IMR-90 (cell line): ENCODE measurements at regions not wholly inside any gene's neighbourhood (a gene's known extent, or its start where the extent isn't known, plus 50 kb on each side); places are given as distances from the start of the nearest gene placed in this dataset.
A peak's percentile ranks its signal among the peaks of the same experiment; 100 is the strongest.

Source experiments
- ATAC-seq: fragments of 200-7000 bp; cut with Tn5 transposase; 2 replicates; pipeline ENCODE4 v1.9.1; 2020; ENCODE audit warnings: low read depth, mild to moderate bottlenecking, moderate library complexity
- BruUV-seq: library from RNA; stranded (reverse); fragments of 400-500 nt; replicated peaks from 2 replicates; lab custom pipeline; 2021; lab: Mats Ljungman, UMichigan
- CTCF ChIA-PET: fragments of 300-600 bp; formaldehyde crosslinking; extraction: SDS; loops from one replicate; lab custom pipeline; 2021; ENCODE audit warnings: antibody characterized with exemption; lab: Yijun Ruan, JAX
- POLR2A ChIA-PET: fragments of 300-600 bp; sonication (Branson Sonifier 250); formaldehyde crosslinking; loops from one replicate; lab custom pipeline; 2022; ENCODE audit warnings: antibody characterized with exemption; ENCODE audit not compliant: unreplicated experiment; lab: Charles Lee
- DNase-seq: peaks from one replicate; pipeline ENCODE4 v3.0.0; 2013
- H2AFZ ChIP-seq: replicated peaks from 2 replicates; pipeline ENCODE3; 2013; ENCODE audit warnings: low read length, mild to moderate bottlenecking; ENCODE audit not compliant: poor library complexity
- H2AK5ac ChIP-seq: 2 replicates; pipeline ENCODE4 v1.6.1; 2013; ENCODE audit warnings: low read depth, low read length, inconsistent platforms
- H2AK9ac ChIP-seq: replicated peaks from 2 replicates; pipeline ENCODE3; 2013; ENCODE audit warnings: mild to moderate bottlenecking, low read depth, low read length, moderate library complexity; ENCODE audit not compliant: poor library complexity
- H2BK120ac ChIP-seq: 2 replicates; pipeline ENCODE4 v1.6.1; 2013; ENCODE audit warnings: low read depth, low read length, inconsistent platforms
- H2BK15ac ChIP-seq: 3 replicates; pipeline ENCODE4 v1.6.1; 2013; ENCODE audit warnings: low read depth, low read length, inconsistent platforms
- H2BK20ac ChIP-seq: 2 replicates; pipeline ENCODE4 v1.6.1; 2013; ENCODE audit warnings: low read depth, mild to moderate bottlenecking, inconsistent platforms, low read length, moderate library complexity
- H2BK5ac ChIP-seq: 2 replicates; pipeline ENCODE4 v1.6.1; 2013; ENCODE audit warnings: mild to moderate bottlenecking, low read depth, low read length, inconsistent platforms; ENCODE audit not compliant: poor library complexity, severe bottlenecking
- H3K14ac ChIP-seq: replicated peaks from 2 replicates; pipeline ENCODE4 v1.6.1; 2013; ENCODE audit warnings: low read depth, low read length, inconsistent platforms
- H3K18ac ChIP-seq: 2 replicates; pipeline ENCODE4 v1.6.1; 2013; ENCODE audit warnings: low read depth, low read length, control low read depth
- H3K23ac ChIP-seq: 2 replicates; pipeline ENCODE4 v1.6.1; 2013; ENCODE audit warnings: low read depth, low read length, inconsistent platforms
- H3K27ac ChIP-seq: 2 replicates; pipeline ENCODE4 v1.5.1; 2013; ENCODE audit warnings: mild to moderate bottlenecking, control low read depth, low read length; ENCODE audit not compliant: insufficient read depth
- H3K27me3 ChIP-seq: 2 replicates; pipeline ENCODE4 v1.6.1; 2013; ENCODE audit warnings: low read length; ENCODE audit not compliant: control insufficient read depth, insufficient read depth
- H3K36me3 ChIP-seq: 2 replicates; pipeline ENCODE4 v1.6.1; 2013; ENCODE audit warnings: low read length, mixed read lengths; ENCODE audit not compliant: control insufficient read depth, insufficient read depth
- H3K4ac ChIP-seq: 2 replicates; pipeline ENCODE4 v1.6.1; 2013; ENCODE audit warnings: low read depth, low read length, inconsistent platforms
- H3K4me1 ChIP-seq: 2 replicates; pipeline ENCODE4 v1.6.1; 2013; ENCODE audit warnings: low read length, mixed read lengths; ENCODE audit not compliant: control insufficient read depth, insufficient read depth
- H3K4me2 ChIP-seq: 2 replicates; pipeline ENCODE4 v1.6.1; 2013; ENCODE audit warnings: low read depth, mild to moderate bottlenecking, control low read depth, low read length, moderate library complexity
- H3K4me3 ChIP-seq: 2 replicates; pipeline ENCODE4 v1.5.1; 2013; ENCODE audit warnings: low read depth, mild to moderate bottlenecking, control low read depth, low read length, moderate library complexity; ENCODE audit not compliant: insufficient read depth
- H3K56ac ChIP-seq: 2 replicates; pipeline ENCODE4 v1.6.1; 2013; ENCODE audit warnings: low read length, inconsistent platforms; ENCODE audit not compliant: insufficient read depth; ENCODE audit errors: extremely low read depth
- H3K79me1 ChIP-seq, 2 experiments: 2 replicates each; pipeline ENCODE4 v1.6.1; 2013; ENCODE audit warnings: low read length in 2 of 2, inconsistent platforms in 1 of 2, low read depth in 1 of 2
- H3K9ac ChIP-seq: 2 replicates; pipeline ENCODE4 v1.6.1; 2013; ENCODE audit warnings: low read depth, low read length, control low read depth
- H3K9me1 ChIP-seq: 2 replicates; pipeline ENCODE4 v1.6.1; 2013; ENCODE audit warnings: low read length, inconsistent platforms; ENCODE audit not compliant: insufficient read depth
- H3K9me3 ChIP-seq: 2 replicates; pipeline ENCODE4 v1.6.1; 2013; ENCODE audit warnings: low read length; ENCODE audit not compliant: control insufficient read depth, insufficient read depth
- H4K20me1 ChIP-seq: 2 replicates; pipeline ENCODE4 v1.6.1; 2013; ENCODE audit warnings: low read length, inconsistent platforms; ENCODE audit not compliant: insufficient read depth
- H4K5ac ChIP-seq: 2 replicates; pipeline ENCODE4 v1.6.1; 2013; ENCODE audit warnings: mild to moderate bottlenecking, low read depth, low read length, control low read depth
- H4K8ac ChIP-seq, 2 experiments: 2 replicates each; pipeline ENCODE4 v1.6.1; 2013; ENCODE audit warnings: low read depth in 2 of 2, low read length in 2 of 2, control low read depth in 1 of 2, inconsistent platforms in 1 of 2
- H4K91ac ChIP-seq: 2 replicates; pipeline ENCODE4 v1.6.1; 2013; ENCODE audit warnings: low read depth, low read length, inconsistent platforms; ENCODE audit not compliant: insufficient read depth
- MAFK ChIP-seq: IDR thresholded peaks from 2 replicates; pipeline ENCODE4 v1.6.1; 2012; ENCODE audit warnings: low read depth, low read length, improper control_type of control experiment
- RAD21 ChIP-seq: IDR thresholded peaks from 2 replicates; pipeline ENCODE4 v1.6.1; 2012; ENCODE audit warnings: low read length, improper control_type of control experiment
- WGBS, 2 experiments: methylation state at CpG; one replicate each; pipeline versions ENCODE4 v1.1.5 to v1.1.7; 2013; ENCODE audit warnings: missing lambda C conversion rate in 2 of 2; ENCODE audit not compliant: insufficient read length in 1 of 2; ENCODE audit errors: extremely low coverage in 2 of 2; 5-methylcytosine and 5-hydroxymethylcytosine counted together
- dilution Hi-C: fragments of 300-500 bp; cut with HindIII; formaldehyde crosslinking; loops from one replicate; pipeline ENCODE4 v1.14.3; 2018; ENCODE audit warnings: low sequenced_read_pairs; ENCODE audit not compliant: unreplicated experiment
- in situ Hi-C: fragments of 300-500 bp; cut with MboI; formaldehyde crosslinking; loops from 3 replicates; pipeline ENCODE4 v1.14.3; 2019; ENCODE audit warnings: low sequenced_read_pairs, inconsistent platforms, mixed read lengths
- intact Hi-C: fragments of 100-400 bp; cut with micrococcal nuclease; formaldehyde crosslinking; loops from 2 replicates; pipeline ENCODE4 v1.10.0; 2022
- TF ChIP-seq, protein P1 (sequence below): fragments of 150-350 bp; IDR thresholded peaks from 2 replicates; pipeline ENCODE4 v1.6.1; 2017; ENCODE audit warnings: mild to moderate bottlenecking, antibody characterized with exemption, low read length, low read depth

DNA sequence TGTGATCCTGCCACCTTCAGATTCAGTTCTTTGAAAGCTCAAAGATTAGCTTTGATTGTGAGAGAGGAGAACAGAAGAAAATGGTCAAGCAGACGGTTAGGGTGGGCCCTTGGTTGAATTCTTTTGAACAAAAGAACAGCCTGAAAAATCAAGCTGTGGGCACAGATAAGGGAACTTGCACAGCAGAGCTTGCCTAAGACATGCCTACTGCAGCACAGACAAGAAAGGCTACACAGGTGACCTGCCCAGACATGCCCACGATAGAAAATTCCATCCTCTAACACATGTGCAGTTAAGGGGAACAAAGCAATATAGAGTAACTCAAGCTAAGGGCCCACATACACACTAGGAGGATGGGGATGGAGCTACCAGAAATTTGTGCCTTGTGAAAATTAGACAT lies 512.5 kb upstream of the LRRC7 start:
- Histone ChIP-seq H4K5ac (peak overlapping the region; percentile 87; the same call in 1 of the 2 replicates), H2BK5ac (peak overlapping the region; percentile 54), H2BK120ac (peak overlapping the region; percentile 23; the same call in 1 of the 2 replicates), H3K4ac (no peak overlapping the region), H3K27ac (peak overlapping the region; percentile 4; the same call in 1 of the 2 replicates), H3K23ac (no peak overlapping the region), H2AK9ac (no peak overlapping the region), H4K20me1 (no peaks in the 10 kb centered on the region), H3K9ac (no peak overlapping the region), H4K91ac (no peak overlapping the region), H3K9me1 (no peaks in the 10 kb centered on the region), H3K4me1 (no peaks in the 10 kb centered on the region), H3K36me3 (no peaks in the 10 kb centered on the region), H2AK5ac (no peak overlapping the region), H3K79me1 (no peaks in the 10 kb centered on the region), H3K4me2 (no peak overlapping the region), H3K14ac (no peak overlapping the region), H3K56ac (no peak overlapping the region), H2BK20ac (0 out of 2 replicates have a peak overlapping the region, but pooled peaks have one; percentile 14), H2BK15ac (no peak overlapping the region), H2AFZ (no peak overlapping the region), H3K18ac (peak overlapping the region; percentile 81; the same call in 1 of the 2 replicates), H3K4me3 (no peak overlapping the region), H3K27me3 (no peaks in the 10 kb centered on the region), H4K8ac (peak overlapping the region in 1 of 2 experiments; percentile 5; a peak in 1 of 4 replicates), H3K9me3 (no peaks in the 10 kb centered on the region)
- no peak for ATAC-seq
- peak; percentile 5 for DNase-seq
- CTCF ChIA-PET, result interaction anchor here (0.6 kb wide), 1 partner anchor 71 kb away, joined by 3 read pairs; no protein-coding TSS in a partner anchor
- POLR2A ChIA-PET, result no interaction called here
- intact Hi-C loops (no loop called here), in situ Hi-C loops (no loop called here), dilution Hi-C loops (no loop called here)
- WGBS, 2 experiments, result no CpG with 5 or more reads among the region's 2 CpGs
- TF ChIP-seq, protein P1, sequence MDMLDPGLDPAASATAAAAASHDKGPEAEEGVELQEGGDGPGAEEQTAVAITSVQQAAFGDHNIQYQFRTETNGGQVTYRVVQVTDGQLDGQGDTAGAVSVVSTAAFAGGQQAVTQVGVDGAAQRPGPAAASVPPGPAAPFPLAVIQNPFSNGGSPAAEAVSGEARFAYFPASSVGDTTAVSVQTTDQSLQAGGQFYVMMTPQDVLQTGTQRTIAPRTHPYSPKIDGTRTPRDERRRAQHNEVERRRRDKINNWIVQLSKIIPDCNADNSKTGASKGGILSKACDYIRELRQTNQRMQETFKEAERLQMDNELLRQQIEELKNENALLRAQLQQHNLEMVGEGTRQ, result no peak
- TF ChIP-seq MAFK (no peak), RAD21 (no peak)
- BruUV-seq, result no TSS peak
